Neural cell (in vitro differentiated cells): ENCODE measurements at regions not wholly inside any gene's neighbourhood (a gene's known extent, or its start where the extent isn't known, plus 50 kb on each side); places are given as distances from the start of the nearest gene placed in this dataset.

ENCODE experiments used
- H2AFZ ChIP-seq: fragments of 200-600, 300-800 bp; sonication (generic), shearing (Covaris generic); 2 replicates; pipeline ENCODE4 v1.6.0; 2014; ENCODE audit warnings: low read depth, mild to moderate bottlenecking, antibody characterized with exemption, low read length, moderate library complexity
- H3F3A ChIP-seq: fragments of 200-600 bp; shearing (Covaris generic); 2 replicates; pipeline ENCODE4 v1.6.1; 2016; ENCODE audit warnings: mild to moderate bottlenecking, moderate library complexity, mixed read lengths, antibody characterized with exemption, low read length; ENCODE audit not compliant: insufficient read depth, poor library complexity, severe bottlenecking
- H3K27ac ChIP-seq: fragments of 200-600, 300-800 bp; sonication (generic), shearing (Covaris generic); 2 replicates; pipeline ENCODE4 v1.5.1; 2014; ENCODE audit warnings: mild to moderate bottlenecking, low read length, moderate library complexity
- H3K27me3 ChIP-seq: fragments of 300-800, 200-600 bp; sonication (generic), shearing (Covaris generic); 2 replicates; pipeline ENCODE4 v1.6.0; 2014; ENCODE audit warnings: mild to moderate bottlenecking, low read depth, low read length, moderate library complexity; ENCODE audit not compliant: insufficient read depth
- H3K36me3 ChIP-seq: fragments of 300-800, 200-600 bp; sonication (generic), shearing (Covaris generic); 2 replicates; pipeline ENCODE4 v1.5.1; 2014; ENCODE audit warnings: mild to moderate bottlenecking, antibody characterized with exemption, low read length, moderate library complexity; ENCODE audit not compliant: insufficient read depth
- H3K4me2 ChIP-seq: fragments of 300-800, 200-600 bp; sonication (generic), shearing (Covaris generic); 2 replicates; pipeline ENCODE4 v1.6.0; 2014; ENCODE audit warnings: mild to moderate bottlenecking, low read length
- H3K4me3 ChIP-seq: fragments of 300-800, 200-600 bp; sonication (generic), shearing (Covaris generic); 2 replicates; pipeline ENCODE4 v1.5.1; 2014; ENCODE audit warnings: mild to moderate bottlenecking, low read length, moderate library complexity
- H3K79me2 ChIP-seq: fragments of 200-600 bp; shearing (Covaris generic); replicated peaks from 2 replicates; pipeline ENCODE4 v1.6.0; 2014; ENCODE audit warnings: mild to moderate bottlenecking, low read length, moderate library complexity; ENCODE audit not compliant: insufficient read depth
- H3K9ac ChIP-seq: fragments of 300-800, 200-600 bp; sonication (generic), shearing (Covaris generic); 2 replicates; pipeline ENCODE4 v1.6.1; 2016; ENCODE audit warnings: mild to moderate bottlenecking, low read length, mixed read lengths
- H3K9me2 ChIP-seq: fragments of 200-600 bp; shearing (Covaris generic); 2 replicates; pipeline ENCODE4 v1.6.1; 2016; ENCODE audit warnings: mild to moderate bottlenecking, low read length, mixed read lengths; ENCODE audit not compliant: insufficient read depth
- H3K9me3 ChIP-seq: fragments of 200-600, 300-800 bp; sonication (generic), shearing (Covaris generic); 2 replicates; pipeline ENCODE4 v1.6.1; 2016; ENCODE audit warnings: mild to moderate bottlenecking, mixed run types, low read length, moderate library complexity, mixed read lengths
- H4K20me1 ChIP-seq: fragments of 200-600 bp; shearing (Covaris generic); 2 replicates; pipeline ENCODE4 v1.6.1; 2016; ENCODE audit warnings: mild to moderate bottlenecking, mixed run types; ENCODE audit not compliant: insufficient read depth
- CTCF ChIP-seq: fragments of 450-650 bp; IDR thresholded peaks from 2 replicates; pipeline ENCODE4 v1.5.1; 2014; ENCODE audit warnings: antibody characterized with exemption, mild to moderate bottlenecking, moderate library complexity; ENCODE audit not compliant: poor library complexity, severe bottlenecking
- EP300 ChIP-seq: fragments of 450-650 bp; conservative IDR thresholded peaks from 2 replicates; pipeline ENCODE4 v1.6.1; 2014; ENCODE audit warnings: antibody characterized with exemption, mild to moderate bottlenecking, moderate library complexity; ENCODE audit not compliant: poor library complexity, severe bottlenecking
- EZH2 ChIP-seq: fragments of 200-600, 300-800 bp; shearing (Covaris generic), sonication (generic); IDR thresholded peaks from 2 replicates; pipeline ENCODE4 v1.6.1; 2014; ENCODE audit warnings: antibody characterized with exemption, low read length, borderline replicate concordance, mild to moderate bottlenecking; ENCODE audit not compliant: insufficient read depth, poor library complexity, severe bottlenecking
- MXI1 ChIP-seq: fragments of 450-650 bp; conservative IDR thresholded peaks from 2 replicates; pipeline ENCODE4 v1.6.1; 2014; ENCODE audit warnings: antibody characterized with exemption, mild to moderate bottlenecking; ENCODE audit not compliant: poor library complexity, severe bottlenecking
- POLR2AphosphoS5 ChIP-seq: IDR thresholded peaks from 2 replicates; pipeline ENCODE4 v1.6.1; 2012
- RAD21 ChIP-seq: fragments of 450-650 bp; conservative IDR thresholded peaks from 2 replicates; pipeline ENCODE4 v1.6.1; 2014; ENCODE audit warnings: antibody characterized with exemption, mild to moderate bottlenecking, moderate library complexity
- SMC3 ChIP-seq: fragments of 450-650 bp; conservative IDR thresholded peaks from 2 replicates; pipeline ENCODE4 v1.6.1; 2014; ENCODE audit warnings: antibody characterized with exemption, mild to moderate bottlenecking, moderate library complexity; ENCODE audit not compliant: poor library complexity
- TAF1 ChIP-seq: IDR thresholded peaks from 2 replicates; pipeline ENCODE4 v1.6.1; 2012; ENCODE audit warnings: low read depth
- TF ChIP-seq, protein P1 (sequence below): IDR thresholded peaks from 2 replicates; pipeline ENCODE4 v1.6.1; 2012; ENCODE audit warnings: borderline replicate concordance

GRCh38 chrX:13511944-13512330 is 57.5 kb upstream of the EGFL6 start:
- H2AFZ ChIP-seq: no peak overlapping the region
- H3K9me2 ChIP-seq: no peaks in the 10 kb centered on the region
- H3K9me3 ChIP-seq: no peaks in the 10 kb centered on the region
- H4K20me1 ChIP-seq: no peaks in the 10 kb centered on the region
- no peak overlapping the region for H3K9ac ChIP-seq
- no peaks in the 10 kb centered on the region for H3K79me2 ChIP-seq
- no peaks in the 10 kb centered on the region for H3K36me3 ChIP-seq
- no peak overlapping the region for H3K4me2 ChIP-seq
- no peak overlapping the region for H3K27ac ChIP-seq
- H3F3A ChIP-seq: no peaks in the 10 kb centered on the region
- TF ChIP-seq EP300 (no peak), MXI1 (no peak), RAD21 (no peak), CTCF (no peak), TAF1 (no peak), EZH2 (no peak), POLR2AphosphoS5 (no peak), SMC3 (no peak)
- TF ChIP-seq, protein P1, sequence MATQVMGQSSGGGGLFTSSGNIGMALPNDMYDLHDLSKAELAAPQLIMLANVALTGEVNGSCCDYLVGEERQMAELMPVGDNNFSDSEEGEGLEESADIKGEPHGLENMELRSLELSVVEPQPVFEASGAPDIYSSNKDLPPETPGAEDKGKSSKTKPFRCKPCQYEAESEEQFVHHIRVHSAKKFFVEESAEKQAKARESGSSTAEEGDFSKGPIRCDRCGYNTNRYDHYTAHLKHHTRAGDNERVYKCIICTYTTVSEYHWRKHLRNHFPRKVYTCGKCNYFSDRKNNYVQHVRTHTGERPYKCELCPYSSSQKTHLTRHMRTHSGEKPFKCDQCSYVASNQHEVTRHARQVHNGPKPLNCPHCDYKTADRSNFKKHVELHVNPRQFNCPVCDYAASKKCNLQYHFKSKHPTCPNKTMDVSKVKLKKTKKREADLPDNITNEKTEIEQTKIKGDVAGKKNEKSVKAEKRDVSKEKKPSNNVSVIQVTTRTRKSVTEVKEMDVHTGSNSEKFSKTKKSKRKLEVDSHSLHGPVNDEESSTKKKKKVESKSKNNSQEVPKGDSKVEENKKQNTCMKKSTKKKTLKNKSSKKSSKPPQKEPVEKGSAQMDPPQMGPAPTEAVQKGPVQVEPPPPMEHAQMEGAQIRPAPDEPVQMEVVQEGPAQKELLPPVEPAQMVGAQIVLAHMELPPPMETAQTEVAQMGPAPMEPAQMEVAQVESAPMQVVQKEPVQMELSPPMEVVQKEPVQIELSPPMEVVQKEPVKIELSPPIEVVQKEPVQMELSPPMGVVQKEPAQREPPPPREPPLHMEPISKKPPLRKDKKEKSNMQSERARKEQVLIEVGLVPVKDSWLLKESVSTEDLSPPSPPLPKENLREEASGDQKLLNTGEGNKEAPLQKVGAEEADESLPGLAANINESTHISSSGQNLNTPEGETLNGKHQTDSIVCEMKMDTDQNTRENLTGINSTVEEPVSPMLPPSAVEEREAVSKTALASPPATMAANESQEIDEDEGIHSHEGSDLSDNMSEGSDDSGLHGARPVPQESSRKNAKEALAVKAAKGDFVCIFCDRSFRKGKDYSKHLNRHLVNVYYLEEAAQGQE: no peak
- H3K4me3 ChIP-seq: no peak overlapping the region
- no peaks in the 10 kb centered on the region for H3K27me3 ChIP-seq

GRCh38 chrX:13511241-13511943 is 58.0 kb upstream of the EGFL6 start:
- Histone ChIP-seq H3K4me2 (no peak overlapping the region), H3K27ac (no peak overlapping the region), H3K9ac (no peak overlapping the region), H3K9me3 (no peaks in the 10 kb centered on the region), H4K20me1 (no peaks in the 10 kb centered on the region), H3K4me3 (no peak overlapping the region), H3F3A (no peaks in the 10 kb centered on the region), H3K9me2 (no peaks in the 10 kb centered on the region), H3K27me3 (no peaks in the 10 kb centered on the region), H2AFZ (no peak overlapping the region), H3K36me3 (no peaks in the 10 kb centered on the region), H3K79me2 (no peaks in the 10 kb centered on the region)
- TF ChIP-seq TAF1 (no peak), CTCF (no peak), EP300 (no peak), MXI1 (no peak), RAD21 (no peak), EZH2 (no peak), SMC3 (no peak), POLR2AphosphoS5 (no peak)
- TF ChIP-seq, protein P1: no peak
